Left lung (tissue), 4 donors: ENCODE measurements at regions not wholly inside any gene's neighbourhood (a gene's known extent, or its start where the extent isn't known, plus 50 kb on each side); places are given as distances from the start of the nearest gene placed in this dataset.

Source experiments
- ATAC-seq: fragments of 200-7000 bp; cut with Tn5 transposase; one replicate; pipeline ENCODE4 v1.9.1; 2020; ENCODE audit warnings: moderate library complexity
- DNase-seq, 4 donors: peaks; one replicate each; pipeline ENCODE4 v3.0.0-alpha.2; 2013 to 2020
- H3K27ac ChIP-seq, 2 donors: fragments of 200-600 bp; sonication (generic) in 1 of 2; one replicate each; pipeline versions ENCODE4 v1.5.0 to v1.8.0; 2020 to 2021
- H3K27me3 ChIP-seq, 2 donors: fragments of 200-600 bp; sonication (generic) in 1 of 2; one replicate each; pipeline versions ENCODE4 v1.5.0 to v1.8.0; 2020 to 2021
- H3K36me3 ChIP-seq, 2 donors: fragments of 200-600 bp; sonication (generic) in 1 of 2; one replicate each; pipeline versions ENCODE4 v1.5.0 to v1.8.0; 2020 to 2021
- H3K4me1 ChIP-seq, 2 donors: fragments of 200-600 bp; one replicate each; pipeline ENCODE4 v1.8.0; 2021
- H3K4me3 ChIP-seq, 2 donors: fragments of 200-600 bp; sonication (generic) in 1 of 2; one replicate each; pipeline versions ENCODE4 v1.5.0 to v1.8.0; 2020 to 2021; ENCODE audit warnings: mild to moderate bottlenecking in 1 of 2
- H3K9me3 ChIP-seq, 2 donors: fragments of 200-600 bp; sonication (generic) in 1 of 2; one replicate each; pipeline versions ENCODE4 v1.5.0 to v1.8.0; 2020 to 2021
- CTCF ChIP-seq, 2 donors: fragments of 200-600 bp; sonication (generic) in 1 of 2; IDR thresholded peaks; one replicate each; pipeline versions ENCODE4 v1.5.0 to v1.8.0; 2021; ENCODE audit warnings: antibody characterized with exemption in 2 of 2
- intact Hi-C, 2 donors: fragments of 100-400 bp; cut with DNase I; formaldehyde crosslinking; loops; one replicate each; pipeline versions ENCODE4 v1.11.2 to v1.14.2; 2022
- donor health status: DM: no; HTN: yes; CAD: no.
- donor health status: DM: no; HTN: no; CAD: no.

GRCh38 chr4:136554033-136554432, 978.3 kb downstream of the PCDH18 start:
- no peaks in the 10 kb centered on the region for H3K27me3 ChIP-seq
- H3K4me3 ChIP-seq = no peak overlapping the region
- H3K4me1 ChIP-seq = no peaks in the 10 kb centered on the region
- ATAC-seq (no peak), DNase-seq (no peak)
- H3K36me3 ChIP-seq = no peaks in the 10 kb centered on the region
- intact Hi-C loops = no loop called here
- TF ChIP-seq CTCF (IDR thresholded peaks at IDR 0.05) = no peak
- H3K27ac ChIP-seq = no peak overlapping the region
- H3K9me3 ChIP-seq = no peaks in the 10 kb centered on the region

DNA sequence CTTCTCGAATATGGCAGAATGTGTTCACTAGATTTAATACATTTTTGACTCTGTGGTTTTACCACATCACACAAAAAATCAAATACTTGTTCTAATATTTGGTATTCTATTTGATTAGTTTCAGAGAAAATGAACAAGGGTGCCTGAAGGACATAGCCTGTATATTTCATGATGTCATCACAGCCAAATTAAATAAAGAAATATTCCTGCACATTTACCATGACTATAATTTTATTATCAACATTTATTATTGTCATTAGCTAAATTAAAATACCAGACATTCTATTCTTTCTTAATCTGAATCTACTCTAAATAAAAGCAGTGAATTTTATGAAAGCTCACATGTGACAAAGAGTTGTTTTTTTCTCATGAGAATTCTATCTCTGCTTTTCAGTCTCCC, 980.5 kb downstream of the PCDH18 start:
- H3K4me1 ChIP-seq = no peaks in the 10 kb centered on the region
- H3K36me3 ChIP-seq = no peaks in the 10 kb centered on the region
- no peaks in the 10 kb centered on the region for H3K9me3 ChIP-seq
- no peak for ATAC-seq
- intact Hi-C loops = no loop called here
- H3K4me3 ChIP-seq = no peak overlapping the region
- no peak overlapping the region for H3K27ac ChIP-seq
- no peak for TF ChIP-seq CTCF (IDR thresholded peaks at IDR 0.05)
- no peaks in the 10 kb centered on the region for H3K27me3 ChIP-seq
- DNase-seq = no peak

GRCh38 chr4:136540747-136541146, 991.5 kb downstream of the PCDH18 start:
- DNase-seq (no peak), ATAC-seq (no peak)
- TF ChIP-seq CTCF (IDR thresholded peaks at IDR 0.05) = no peak
- H3K4me3 ChIP-seq = no peak overlapping the region
- no peaks in the 10 kb centered on the region for H3K4me1 ChIP-seq
- no peaks in the 10 kb centered on the region for H3K9me3 ChIP-seq
- H3K27me3 ChIP-seq = no peaks in the 10 kb centered on the region
- H3K27ac ChIP-seq = no peak overlapping the region
- H3K36me3 ChIP-seq = no peaks in the 10 kb centered on the region
- intact Hi-C loops = no loop called here

GRCh38 chr4:136528131-136528530, 1004.2 kb downstream of the PCDH18 start:
- H3K27me3 ChIP-seq = no peaks in the 10 kb centered on the region
- H3K4me3 ChIP-seq = no peak overlapping the region
- H3K36me3 ChIP-seq = no peaks in the 10 kb centered on the region
- ATAC-seq (no peak), DNase-seq (peak in 2 of 4 donors; percentile 10 to 11)
- TF ChIP-seq CTCF (IDR thresholded peaks at IDR 0.05) = no peak
- no peaks in the 10 kb centered on the region for H3K9me3 ChIP-seq
- no peak overlapping the region for H3K27ac ChIP-seq
- H3K4me1 ChIP-seq = no peaks in the 10 kb centered on the region
- intact Hi-C loops = no loop called here

DNA sequence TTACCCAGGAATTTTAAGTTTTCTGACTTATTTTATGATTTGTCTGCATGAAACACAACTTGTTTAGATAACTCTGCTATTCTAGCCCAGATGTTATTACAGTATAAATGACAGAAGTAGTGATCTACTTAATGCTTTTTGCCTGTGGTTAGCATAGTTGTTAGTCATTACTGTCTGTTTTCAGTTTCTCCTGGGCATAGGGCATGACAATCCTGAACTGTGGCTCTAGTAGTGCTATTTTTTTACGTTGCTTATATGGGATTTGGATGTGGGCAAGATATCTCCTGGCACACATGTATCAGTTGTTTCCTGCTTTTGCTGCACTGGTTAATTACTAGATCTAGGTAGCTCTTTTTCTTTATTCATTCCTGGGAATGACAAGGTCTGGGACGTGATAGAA, 1005.8 kb downstream of the PCDH18 start:
- ATAC-seq (no peak), DNase-seq (no peak)
- no peaks in the 10 kb centered on the region for H3K36me3 ChIP-seq
- H3K27me3 ChIP-seq = no peaks in the 10 kb centered on the region
- H3K9me3 ChIP-seq = no peaks in the 10 kb centered on the region
- intact Hi-C loops = no loop called here
- H3K4me3 ChIP-seq = no peak overlapping the region
- TF ChIP-seq CTCF (IDR thresholded peaks at IDR 0.05) = no peak
- no peak overlapping the region for H3K27ac ChIP-seq
- H3K4me1 ChIP-seq = no peaks in the 10 kb centered on the region
